HG03565 (cell line): ENCODE measurements at regions not wholly inside any gene's neighbourhood (a gene's known extent, or its start where the extent isn't known, plus 50 kb on each side); places are given as distances from the start of the nearest gene placed in this dataset.

Experiments
- ATAC-seq: cut with Tn5 transposase; IDR thresholded peaks from one replicate; pipeline ENCODE4 v1.9.1; 2021; ENCODE audit warnings: mild to moderate bottlenecking, moderate library complexity; ENCODE audit not compliant: unreplicated experiment

- ATAC-seq: no peak
These were observed 166.8 kb downstream of the DAD1 start for GRCh38 chr14:22422238-22422637.

GRCh38 chr14:22420598-22421186 is 168.3 kb downstream of the DAD1 start:
- ATAC-seq: no peak

- no peak for ATAC-seq
These were observed 169.4 kb downstream of the DAD1 start for GRCh38 chr14:22419620-22420019.

DNA sequence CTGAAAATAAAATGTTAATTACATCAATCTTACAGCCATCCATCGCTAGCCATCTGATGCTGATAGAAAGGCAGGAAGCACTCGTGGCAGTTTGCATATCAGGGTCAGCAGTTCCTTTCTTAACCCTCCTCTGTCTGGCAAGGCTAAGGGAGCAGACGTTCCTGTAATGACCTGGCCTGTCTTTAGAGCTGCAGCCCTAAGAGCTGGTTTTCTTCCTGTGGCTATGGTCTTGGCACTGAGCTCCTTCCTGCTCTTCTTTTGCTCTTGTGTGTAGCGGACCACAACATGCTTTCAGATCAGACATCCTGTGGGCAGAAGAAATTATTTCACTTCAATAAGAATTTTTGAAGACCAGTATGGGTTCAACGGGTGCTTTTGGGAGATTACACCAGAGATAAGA is 170.4 kb downstream of the DAD1 start:
- no peak for ATAC-seq

- ATAC-seq: no peak
These were observed 171.1 kb downstream of the DAD1 start for GRCh38 chr14:22417914-22418313.

DNA sequence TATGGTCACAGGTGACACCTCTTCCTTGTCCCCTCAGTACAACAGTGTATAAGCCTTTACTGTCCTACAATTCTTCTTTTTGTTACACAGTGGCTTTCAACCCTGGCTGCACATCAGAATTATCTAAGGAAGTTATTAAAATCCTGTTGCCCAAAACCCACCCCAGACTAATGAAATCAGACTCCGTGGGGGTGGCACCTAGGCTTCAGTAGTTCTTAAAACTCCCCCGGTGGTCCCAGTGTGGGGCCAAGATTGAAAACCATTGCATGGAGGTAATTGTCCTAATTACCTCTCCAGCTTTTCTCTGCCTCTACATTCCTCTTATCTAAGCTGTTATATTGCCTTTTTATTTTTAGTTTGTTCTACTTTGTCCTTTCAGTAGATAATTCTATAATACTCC is 172.8 kb downstream of the DAD1 start:
- ATAC-seq: no peak

DNA sequence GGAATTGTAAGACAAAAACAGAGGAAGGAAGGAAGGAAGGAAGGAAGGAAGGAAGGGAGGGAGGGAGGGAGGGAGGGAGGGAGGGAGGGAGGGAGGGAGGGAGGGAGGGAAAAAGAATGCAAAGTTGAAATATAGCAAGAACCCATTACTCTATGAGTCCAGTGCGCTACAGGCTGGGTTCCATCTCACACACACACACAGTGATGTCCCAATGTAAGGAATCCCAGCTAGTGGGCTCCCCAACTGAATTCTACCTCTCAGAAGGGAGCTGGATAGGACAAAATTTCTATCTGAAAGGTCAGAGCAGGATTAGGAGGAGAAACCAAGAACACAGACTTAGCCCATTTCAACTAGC is 173.4 kb downstream of the DAD1 start:
- no peak for ATAC-seq

DNA sequence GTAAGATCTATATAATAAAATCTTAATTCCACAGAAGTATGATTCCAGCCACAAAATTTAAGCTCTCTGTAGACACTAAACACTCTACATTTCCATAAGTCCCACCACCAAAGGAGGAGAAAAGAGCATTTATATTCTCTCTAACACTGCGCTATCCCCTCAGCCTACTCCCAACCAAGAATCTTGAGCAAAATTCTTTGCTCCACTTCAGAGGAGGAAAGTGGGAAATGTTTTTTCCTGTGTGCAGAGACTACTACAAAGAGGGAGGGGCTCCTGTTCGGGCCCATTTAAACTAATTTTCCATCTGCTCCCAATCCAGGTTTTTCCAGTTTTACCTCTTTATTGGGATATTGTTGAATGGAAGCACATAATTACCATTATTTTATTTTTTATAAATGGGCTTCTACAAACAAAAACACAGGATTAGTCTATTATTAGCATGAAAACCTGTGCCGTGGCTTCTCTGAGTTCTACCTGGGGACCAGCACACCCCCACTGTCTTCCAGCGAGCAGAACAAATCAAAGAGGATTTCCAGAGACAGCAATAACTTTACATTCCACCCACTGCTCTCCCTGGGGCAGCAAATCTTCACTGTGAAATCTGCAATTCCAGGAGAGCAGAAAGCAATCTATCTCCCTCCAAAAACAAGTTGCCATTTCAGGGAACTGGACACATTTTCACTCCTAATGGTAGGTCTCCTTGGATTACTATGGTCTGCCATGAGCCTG is 174.0 kb downstream of the DAD1 start:
- no peak for ATAC-seq

DNA sequence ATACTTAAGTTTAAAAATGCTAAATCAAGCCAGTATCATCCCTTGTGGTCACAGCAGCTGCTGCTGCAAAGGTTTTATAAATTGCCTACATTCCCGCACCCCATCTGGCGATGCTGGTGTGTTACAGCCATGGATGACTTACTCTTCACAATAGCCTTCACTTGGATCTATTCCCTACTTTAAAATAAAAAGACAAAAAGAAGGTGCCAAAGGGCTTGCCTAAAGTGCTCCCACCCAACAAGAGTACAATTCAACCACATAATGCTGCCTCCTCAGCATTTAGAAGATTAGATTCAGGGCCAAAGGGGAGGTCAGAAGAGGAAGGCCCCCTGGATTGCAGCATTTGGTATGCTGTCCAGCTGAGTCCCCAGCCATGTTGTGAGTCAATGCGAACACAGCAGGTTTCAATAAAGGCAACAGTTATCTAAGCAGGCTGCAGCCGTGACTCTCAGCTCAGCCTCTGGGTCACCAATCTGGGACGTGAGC is 176.1 kb downstream of the DAD1 start:
- no peak for ATAC-seq

DNA sequence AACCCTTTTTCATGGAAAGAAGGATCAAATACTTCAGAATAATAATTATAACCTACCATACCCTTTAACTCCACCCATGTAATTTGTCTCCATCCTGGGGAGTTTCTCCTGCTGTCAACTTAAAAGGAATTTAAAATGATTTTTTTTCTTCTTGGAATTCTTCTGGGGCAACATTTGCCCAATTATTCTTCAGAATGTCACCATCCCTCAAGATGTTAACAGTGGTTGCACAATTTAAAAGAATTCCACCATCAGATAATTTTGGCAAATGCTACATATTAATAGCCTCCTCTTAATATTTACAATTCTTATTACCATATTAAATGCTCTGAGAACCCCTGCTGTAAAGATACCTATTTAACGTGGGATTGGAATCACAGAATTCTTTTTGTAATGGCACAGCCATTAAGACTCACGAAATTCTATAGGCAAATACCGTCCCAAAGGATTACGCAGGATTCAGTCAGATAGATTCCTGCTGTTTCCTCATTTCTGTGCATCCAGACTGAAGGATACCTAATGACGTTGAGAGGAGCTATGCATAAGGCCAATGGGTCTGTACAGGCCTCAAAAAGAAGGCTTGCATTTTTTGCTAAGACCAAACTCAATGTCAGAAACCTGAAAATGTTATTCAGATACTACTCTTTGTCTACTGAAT is 177.5 kb downstream of the DAD1 start:
- no peak for ATAC-seq

DNA sequence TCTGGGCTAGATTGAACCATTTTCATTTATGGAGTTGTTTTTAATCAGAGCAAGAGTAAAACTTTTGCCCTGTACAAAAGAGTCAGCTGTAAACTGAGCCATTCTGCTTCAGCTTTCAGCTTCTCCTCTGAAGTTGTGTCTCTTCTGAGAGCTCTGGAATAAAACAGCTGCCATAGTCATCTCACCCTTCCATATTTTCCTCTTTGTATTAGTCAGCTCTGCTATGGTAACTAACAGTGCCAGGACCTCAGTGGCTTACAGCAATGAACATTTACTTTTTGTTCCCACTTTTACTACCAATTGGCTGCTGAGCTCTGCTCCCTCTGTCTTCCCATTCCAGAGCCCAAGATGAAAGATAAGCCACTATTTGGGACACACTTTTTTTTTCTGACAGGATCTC is 178.5 kb downstream of the DAD1 start:
- ATAC-seq: no peak

DNA sequence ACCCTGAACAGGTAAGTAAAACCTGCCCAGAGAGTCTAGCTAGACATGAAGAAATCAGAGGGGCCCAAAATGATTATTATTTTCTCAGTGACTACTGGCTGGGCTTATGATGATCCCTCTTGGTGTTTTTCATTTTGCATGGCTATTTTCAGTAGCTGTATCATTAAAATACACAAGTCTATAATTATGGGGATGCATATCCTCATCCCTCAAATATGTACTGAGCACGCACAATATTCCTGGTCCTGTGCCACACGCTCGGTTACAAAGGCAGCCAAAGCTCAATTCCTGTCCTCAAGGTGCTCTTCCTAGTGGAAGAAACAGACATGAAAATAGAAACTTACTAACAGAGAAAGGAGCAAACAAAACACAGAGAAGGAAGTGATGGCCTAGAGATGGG is 180.0 kb downstream of the DAD1 start:
- ATAC-seq: no peak

DNA sequence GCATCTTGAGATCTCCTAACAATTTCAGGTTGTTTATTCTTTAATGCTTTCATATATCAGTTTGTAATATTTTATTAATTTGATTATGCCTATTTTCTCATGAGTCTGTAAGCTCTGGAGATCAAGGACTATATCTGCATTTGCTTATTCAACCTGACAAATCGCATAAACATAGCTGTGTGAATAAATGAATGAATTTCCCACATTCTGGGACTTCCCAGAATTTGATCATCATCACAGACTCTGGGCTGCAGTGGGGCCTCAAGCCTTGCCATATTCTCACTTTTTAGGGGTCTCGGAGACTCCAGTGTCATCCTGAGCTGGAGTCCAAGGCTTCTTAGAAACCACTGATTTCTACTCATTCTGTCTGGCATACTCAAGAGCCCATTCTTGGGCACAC is 180.5 kb downstream of the DAD1 start:
- no peak for ATAC-seq

DNA sequence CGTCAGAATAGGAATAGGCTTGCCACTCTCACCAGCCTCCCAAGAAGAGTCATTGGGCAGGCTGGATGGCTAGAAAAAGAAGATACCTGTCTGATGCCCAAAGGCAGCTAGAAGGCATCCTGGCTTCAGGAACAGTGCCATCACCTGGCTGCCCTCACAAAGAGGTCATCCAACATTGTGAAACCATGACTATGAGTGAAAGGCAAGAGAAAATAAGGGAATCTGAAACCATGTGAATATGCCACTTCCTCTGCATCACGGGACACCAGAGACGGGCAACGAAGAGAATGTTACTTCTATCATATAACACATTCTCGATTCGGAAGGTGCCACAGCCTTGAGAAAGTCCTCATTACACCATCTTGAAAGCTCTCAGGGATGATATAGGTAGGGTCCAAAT is 182.0 kb downstream of the DAD1 start:
- ATAC-seq: no peak

DNA sequence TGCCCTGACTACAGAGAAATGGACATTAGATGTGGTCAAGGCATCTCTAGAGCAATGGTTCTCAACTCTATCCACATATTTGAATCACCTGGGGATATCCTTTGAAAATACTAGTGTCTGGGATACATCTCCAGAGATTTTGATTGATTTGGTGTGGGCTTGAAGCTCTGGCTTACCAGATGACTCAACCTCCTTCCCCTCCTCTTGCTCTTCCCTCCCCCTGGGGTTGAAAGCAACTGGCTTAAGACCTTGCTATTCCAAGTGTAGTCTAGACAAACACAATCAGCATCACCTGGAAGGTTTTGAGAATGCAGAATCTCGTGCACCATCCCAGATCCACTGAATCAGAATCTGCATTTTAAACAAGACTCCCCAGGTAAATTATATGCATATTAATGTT is 183.8 kb downstream of the DAD1 start:
- ATAC-seq: no peak

DNA sequence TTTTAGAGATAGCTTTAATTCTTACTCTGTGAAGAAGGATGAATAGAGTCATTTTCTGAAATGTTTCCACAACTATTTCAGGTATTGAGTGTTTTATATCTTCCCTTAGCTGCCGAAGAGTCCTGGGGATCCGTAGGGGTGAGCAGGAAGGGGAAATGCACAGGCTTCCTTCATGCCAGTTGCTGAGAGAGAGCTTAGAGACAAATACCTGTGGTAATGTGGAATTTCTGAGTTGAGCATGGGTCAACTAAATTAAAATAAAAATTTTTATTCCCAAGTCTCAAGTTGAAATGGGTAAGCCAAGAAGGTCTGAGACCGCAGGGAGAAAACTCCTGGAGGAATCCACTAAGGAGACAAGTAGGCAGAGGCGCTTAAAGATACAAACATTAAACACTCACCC is 185.7 kb downstream of the DAD1 start:
- no peak for ATAC-seq

GRCh38 chr14:22400655-22401259 is 188.3 kb downstream of the DAD1 start:
- no peak for ATAC-seq

- ATAC-seq: no peak
These were observed 189.2 kb downstream of the DAD1 start for GRCh38 chr14:22399776-22400175.

DNA sequence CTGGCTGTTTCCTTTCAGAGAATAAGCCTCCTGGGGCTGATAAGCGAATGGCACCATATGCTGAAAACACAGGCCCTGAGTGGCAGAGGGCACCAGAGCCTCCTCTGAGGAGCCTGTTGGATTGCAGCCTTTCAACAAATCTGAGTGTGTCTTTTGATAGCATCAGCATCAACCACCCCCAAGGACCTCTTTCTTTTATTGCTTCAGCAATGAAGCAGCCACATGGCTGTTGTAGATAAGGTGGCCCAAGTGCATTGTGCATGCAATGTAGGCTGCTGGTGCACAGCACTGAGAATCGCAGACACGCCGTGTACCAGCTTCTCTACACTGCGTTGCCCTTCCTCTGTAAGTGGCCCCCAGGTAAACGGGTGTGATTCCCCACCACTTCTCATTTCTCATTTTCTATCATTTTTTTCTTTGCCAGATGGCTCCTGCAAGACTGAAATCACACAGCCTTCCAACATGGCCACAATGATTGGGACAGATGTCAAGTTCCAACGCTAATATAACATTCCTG is 191.7 kb downstream of the DAD1 start:
- ATAC-seq: no peak

DNA sequence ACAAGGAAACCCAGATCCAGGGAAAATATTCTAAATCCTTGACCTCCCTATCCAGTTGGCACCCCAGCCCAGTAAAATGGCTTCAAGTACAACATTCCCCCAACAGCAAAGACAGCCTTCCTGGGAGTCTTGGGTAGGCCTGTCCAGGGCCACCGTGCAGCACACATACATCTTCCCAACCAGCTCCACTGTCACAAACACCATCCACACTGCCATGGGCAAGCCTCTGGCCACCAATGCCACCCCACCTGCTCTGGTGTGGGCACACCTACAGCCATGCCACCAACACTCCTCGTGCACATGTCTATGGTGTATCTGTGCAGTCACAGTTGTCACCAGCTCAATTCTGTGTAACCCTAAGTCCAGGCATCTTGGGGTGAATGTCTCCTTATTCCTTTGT is 193.2 kb downstream of the DAD1 start:
- ATAC-seq: no peak

- ATAC-seq: no peak
These were observed 194.4 kb downstream of the DAD1 start for GRCh38 chr14:22394616-22395015.

DNA sequence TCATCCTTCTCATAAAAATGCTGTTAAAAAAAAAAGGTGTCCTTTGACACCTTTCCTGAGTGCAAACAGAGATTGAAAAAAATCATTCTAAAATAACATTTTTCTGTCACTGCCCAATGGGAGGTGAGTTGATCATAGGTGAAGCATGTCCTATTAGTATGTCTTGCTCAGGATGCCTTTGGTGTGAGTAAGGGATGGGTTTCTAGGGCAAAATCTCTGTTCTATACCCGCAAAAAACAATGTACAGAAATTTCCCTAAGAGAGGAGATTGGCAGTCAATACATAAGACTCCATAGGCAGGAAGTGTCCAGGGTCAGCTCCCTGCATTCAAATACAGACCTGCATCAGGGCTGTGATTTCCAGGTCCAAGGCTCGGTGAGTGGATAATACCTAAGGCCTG is 195.2 kb downstream of the DAD1 start:
- ATAC-seq: no peak
